Neural crest cell (in vitro differentiated cells): ENCODE measurements at regions not wholly inside any gene's neighbourhood (a gene's known extent, or its start where the extent isn't known, plus 50 kb on each side); places are given as distances from the start of the nearest gene placed in this dataset.

Experiments
- DNase-seq: peaks from one replicate; pipeline ENCODE4 v3.0.0; 2021; ENCODE audit warnings: low read depth, mixed read lengths, low spot score
- H3K27ac Mint-ChIP-seq: one replicate; pipeline ENCODE4 v1.8.0; 2021; ENCODE audit warnings: mild to moderate bottlenecking, mixed read lengths; ENCODE audit not compliant: unreplicated experiment
- H3K27me3 Mint-ChIP-seq: 2 replicates; pipeline ENCODE4 v1.8.0; 2021; ENCODE audit warnings: low read depth, mild to moderate bottlenecking, mixed read lengths
- H3K36me3 Mint-ChIP-seq: 2 replicates; pipeline ENCODE4 v1.8.0; 2021; ENCODE audit warnings: low read depth, mild to moderate bottlenecking, mixed read lengths
- H3K4me1 Mint-ChIP-seq: 2 replicates; pipeline ENCODE4 v1.8.0; 2021; ENCODE audit warnings: mixed read lengths
- H3K4me3 Mint-ChIP-seq: one replicate; pipeline ENCODE4 v1.8.0; 2021; ENCODE audit warnings: mild to moderate bottlenecking, mixed read lengths
- H3K9me3 Mint-ChIP-seq: 2 replicates; pipeline ENCODE4 v1.8.0; 2021; ENCODE audit warnings: mixed read lengths
- TF ChIP-seq, protein P1 (sequence below): fragments of 200-600 bp; sonication (generic); conservative IDR thresholded peaks from 2 replicates; pipeline ENCODE4 v1.5.0; 2021; ENCODE audit warnings: antibody characterized with exemption, mild to moderate bottlenecking

DNA sequence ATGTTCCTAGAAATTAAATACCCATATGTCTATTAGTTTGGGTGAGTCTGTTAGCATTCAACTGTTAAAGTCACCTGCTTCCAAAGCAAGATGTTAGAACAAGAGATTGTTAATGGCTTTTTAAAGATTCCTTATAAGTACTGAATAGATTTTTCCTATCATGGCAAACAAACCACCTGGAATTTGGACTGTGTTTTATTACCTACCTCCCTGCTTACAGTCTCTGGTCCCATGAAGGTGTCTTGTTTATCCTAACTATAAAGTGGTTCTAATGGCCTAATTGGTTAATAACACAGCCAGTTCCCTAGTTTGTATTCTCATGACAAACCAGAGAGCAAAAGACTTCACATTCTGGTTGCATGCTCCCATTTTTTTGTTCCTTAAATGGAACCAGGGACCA is 149.5 kb downstream of the PPP1R2C start:
- Mint-ChIP-seq H3K27me3 (no peaks in the 10 kb centered on the region), H3K9me3 (no peaks in the 10 kb centered on the region), H3K36me3 (no peaks in the 10 kb centered on the region), H3K27ac (no peak overlapping the region), H3K4me3 (no peak overlapping the region), H3K4me1 (no peaks in the 10 kb centered on the region)
- DNase-seq, result no peak
- TF ChIP-seq, protein P1, sequence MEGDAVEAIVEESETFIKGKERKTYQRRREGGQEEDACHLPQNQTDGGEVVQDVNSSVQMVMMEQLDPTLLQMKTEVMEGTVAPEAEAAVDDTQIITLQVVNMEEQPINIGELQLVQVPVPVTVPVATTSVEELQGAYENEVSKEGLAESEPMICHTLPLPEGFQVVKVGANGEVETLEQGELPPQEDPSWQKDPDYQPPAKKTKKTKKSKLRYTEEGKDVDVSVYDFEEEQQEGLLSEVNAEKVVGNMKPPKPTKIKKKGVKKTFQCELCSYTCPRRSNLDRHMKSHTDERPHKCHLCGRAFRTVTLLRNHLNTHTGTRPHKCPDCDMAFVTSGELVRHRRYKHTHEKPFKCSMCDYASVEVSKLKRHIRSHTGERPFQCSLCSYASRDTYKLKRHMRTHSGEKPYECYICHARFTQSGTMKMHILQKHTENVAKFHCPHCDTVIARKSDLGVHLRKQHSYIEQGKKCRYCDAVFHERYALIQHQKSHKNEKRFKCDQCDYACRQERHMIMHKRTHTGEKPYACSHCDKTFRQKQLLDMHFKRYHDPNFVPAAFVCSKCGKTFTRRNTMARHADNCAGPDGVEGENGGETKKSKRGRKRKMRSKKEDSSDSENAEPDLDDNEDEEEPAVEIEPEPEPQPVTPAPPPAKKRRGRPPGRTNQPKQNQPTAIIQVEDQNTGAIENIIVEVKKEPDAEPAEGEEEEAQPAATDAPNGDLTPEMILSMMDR, result no peak

DNA sequence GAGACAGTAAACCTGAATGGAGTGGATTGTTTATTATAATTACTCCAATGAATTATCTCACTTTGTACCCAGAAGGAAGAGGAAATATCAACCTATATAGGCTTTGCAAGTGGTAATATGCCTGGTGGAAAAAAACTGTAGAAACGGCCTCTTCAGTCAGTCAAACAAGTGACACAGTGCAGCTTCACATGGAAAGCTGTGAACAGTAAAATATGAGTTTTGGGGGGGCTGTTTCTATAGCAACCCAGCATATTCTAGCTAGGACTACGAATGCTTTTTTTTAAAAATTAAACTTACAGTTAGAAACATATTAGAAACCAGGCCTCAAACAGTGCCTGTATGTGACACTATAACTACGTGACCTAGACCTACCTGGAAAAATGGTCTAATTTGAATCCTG is 150.1 kb downstream of the PPP1R2C start:
- no peaks in the 10 kb centered on the region for H3K9me3 Mint-ChIP-seq
- H3K36me3 Mint-ChIP-seq, result no peaks in the 10 kb centered on the region
- TF ChIP-seq, protein P1, result no peak
- no peak overlapping the region for H3K27ac Mint-ChIP-seq
- DNase-seq, result no peak
- H3K4me3 Mint-ChIP-seq, result no peak overlapping the region
- no peaks in the 10 kb centered on the region for H3K27me3 Mint-ChIP-seq
- no peaks in the 10 kb centered on the region for H3K4me1 Mint-ChIP-seq

- DNase-seq, result no peak
- H3K27ac Mint-ChIP-seq, result no peak overlapping the region
- H3K27me3 Mint-ChIP-seq, result no peaks in the 10 kb centered on the region
These were observed 153.4 kb downstream of the PPP1R2C start for GRCh38 chrX:42624524-42624923.

GRCh38 chrX:42619068-42619467 is 158.9 kb downstream of the PPP1R2C start:
- Mint-ChIP-seq H3K36me3 (peaks cover 2% of the 10 kb centered on the region), H3K27ac (no peak overlapping the region), H3K27me3 (no peaks in the 10 kb centered on the region), H3K4me3 (no peak overlapping the region), H3K4me1 (no peaks in the 10 kb centered on the region), H3K9me3 (peaks cover 8% of the 10 kb centered on the region)
- DNase-seq, result no peak
- TF ChIP-seq, protein P1, result no peak

More at GRCh38 chrX:42624524-42624923, 153.4 kb downstream of the PPP1R2C start:
- no peak overlapping the region for H3K4me3 Mint-ChIP-seq
- no peaks in the 10 kb centered on the region for H3K36me3 Mint-ChIP-seq
- H3K9me3 Mint-ChIP-seq, result peaks cover 1% of the 10 kb centered on the region
- no peaks in the 10 kb centered on the region for H3K4me1 Mint-ChIP-seq
- TF ChIP-seq, protein P1, result no peak

DNA sequence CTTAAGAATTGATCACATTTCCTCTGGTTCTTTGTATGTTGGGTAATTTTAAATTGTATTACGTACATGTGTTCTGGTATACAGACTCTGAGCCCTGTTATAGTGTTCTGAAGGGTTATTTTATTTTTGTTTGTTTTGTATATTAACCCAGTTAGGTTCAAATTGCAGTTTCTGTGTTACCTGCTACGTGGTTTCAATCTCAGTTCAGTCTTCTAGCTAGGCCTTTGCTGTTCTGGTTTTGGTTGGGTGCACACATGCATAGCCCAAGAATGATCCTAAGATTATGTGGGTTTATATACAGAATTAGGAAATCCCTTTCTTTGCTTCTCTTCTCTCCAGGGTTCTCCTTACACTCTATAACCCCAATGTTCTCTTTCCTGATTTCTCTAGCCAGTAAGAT is 161.0 kb downstream of the PPP1R2C start:
- TF ChIP-seq, protein P1, result no peak
- Mint-ChIP-seq H3K4me1 (no peaks in the 10 kb centered on the region), H3K27me3 (no peaks in the 10 kb centered on the region), H3K4me3 (no peak overlapping the region), H3K27ac (no peak overlapping the region), H3K9me3 (peaks cover 13% of the 10 kb centered on the region), H3K36me3 (peaks cover 2% of the 10 kb centered on the region)
- DNase-seq, result no peak

GRCh38 chrX:42615161-42615563 is 162.8 kb downstream of the PPP1R2C start:
- no peak overlapping the region for H3K27ac Mint-ChIP-seq
- TF ChIP-seq, protein P1, result peak; percentile 26
- no peak overlapping the region for H3K4me3 Mint-ChIP-seq
- peaks cover 13% of the 10 kb centered on the region for H3K9me3 Mint-ChIP-seq
- no peak for DNase-seq
- no peaks in the 10 kb centered on the region for H3K4me1 Mint-ChIP-seq
- H3K36me3 Mint-ChIP-seq, result peaks cover 2% of the 10 kb centered on the region
- no peaks in the 10 kb centered on the region for H3K27me3 Mint-ChIP-seq
